ENCODE measurements at regions not wholly inside any gene's neighbourhood (a gene's known extent, or its start where the extent isn't known, plus 50 kb on each side); places are given as distances from the start of the nearest gene placed in this dataset.

DNA sequence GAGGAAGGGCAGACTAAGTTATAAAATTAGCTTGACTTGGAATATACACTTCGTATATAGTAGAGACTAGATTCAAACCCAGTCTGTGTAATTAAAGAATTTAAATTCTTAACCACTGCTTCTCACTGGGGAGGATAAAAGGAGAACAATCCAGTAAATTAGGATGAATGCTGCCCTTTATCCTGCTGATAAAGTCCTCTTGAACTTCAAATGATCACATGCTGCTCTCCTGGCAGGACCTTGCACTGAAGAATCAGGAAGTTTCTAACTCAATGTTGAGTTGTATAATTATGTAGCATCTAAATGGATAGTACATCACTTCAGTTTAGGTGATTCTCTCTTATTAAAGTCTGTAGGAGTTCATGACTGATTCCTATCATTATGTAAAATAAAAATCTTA is 1179.7 kb downstream of the DSC3 start (continued):
- TF ChIP-seq CHD7 (IDR thresholded peaks at IDR 0.05; ENCODE audit: insufficient replicate concordance, low read length) (peak; percentile 34), RNF2 (IDR thresholded peaks at IDR 0.05; ENCODE audit: borderline replicate concordance, low read depth, low read length, missing control alignments, poor library complexity, severe bottlenecking) (no peak), RBBP5 (IDR thresholded peaks at IDR 0.05; ENCODE audit: borderline replicate concordance, low read depth, low read length) (no peak), NANOG (IDR thresholded peaks at IDR 0.05; ENCODE audit: insufficient read depth, low read depth, low read length, poor library complexity, severe bottlenecking) (peak; percentile 92)
